ENCODE measurements at regions not wholly inside any gene's neighbourhood (a gene's known extent, or its start where the extent isn't known, plus 50 kb on each side); places are given as distances from the start of the nearest gene placed in this dataset.

GRCh38 chr11:130603335-130603906 lies 155.0 kb downstream of the ADAMTS15 start:
- TF ChIP-seq CTCF (IDR thresholded peaks at IDR 0.05) (no peak), POLR2A (IDR thresholded peaks at IDR 0.05) (no peak)
- H3K27ac ChIP-seq: no peak overlapping the region
- intact Hi-C loops (cut with DNase I): no loop called here

GRCh38 chr11:130604606-130605005 lies 156.2 kb downstream of the ADAMTS15 start:
- Histone ChIP-seq H3K4me1 (replicated peaks in 1 of 2) (no peaks in the 10 kb centered on the region), H3K27me3 (no peaks in the 10 kb centered on the region), H3K4me3 (no peak overlapping the region), H3K9me3 (replicated peaks in 1 of 3) (no peaks in the 10 kb centered on the region), H3K36me3 (replicated peaks in 1 of 2) (no peaks in the 10 kb centered on the region), H3K27ac (peak overlapping the region in 1 of 5 donors; percentile 10)
- 67 to 93% (median 70%) methylated on average over 1 of the region's 1 CpG for WGBS, 4 donors
- intact Hi-C loops (cut with DNase I): no loop called here
- TF ChIP-seq POLR2A (IDR thresholded peaks at IDR 0.05) (no peak), CTCF (IDR thresholded peaks at IDR 0.05) (no peak)
- DNase-seq: no peak

More at GRCh38 chr11:130603335-130603906, 155.0 kb downstream of the ADAMTS15 start:
- WGBS, 4 donors: 71 to 80% (median 75%) methylated on average over 7 of the region's 7 CpGs
- no peaks in the 10 kb centered on the region for H3K36me3 ChIP-seq (replicated peaks in 1 of 2)
- DNase-seq: no peak
- no peaks in the 10 kb centered on the region for H3K9me3 ChIP-seq (replicated peaks in 1 of 3)
- no peaks in the 10 kb centered on the region for H3K4me1 ChIP-seq (replicated peaks in 1 of 2)
- no peak overlapping the region for H3K4me3 ChIP-seq
- no peaks in the 10 kb centered on the region for H3K27me3 ChIP-seq

GRCh38 chr11:130606178-130606577 lies 157.7 kb downstream of the ADAMTS15 start:
- Histone ChIP-seq H3K27ac (peak overlapping the region in 2 of 5 donors; percentile 38 to 87), H3K4me1 (replicated peaks in 1 of 2) (no peaks in the 10 kb centered on the region), H3K4me3 (no peak overlapping the region), H3K27me3 (no peaks in the 10 kb centered on the region), H3K36me3 (replicated peaks in 1 of 2) (no peaks in the 10 kb centered on the region), H3K9me3 (replicated peaks in 1 of 3) (no peaks in the 10 kb centered on the region)
- 79 to 87% (median 79%) methylated on average over 4 of the region's 4 CpGs for WGBS, 4 donors
- no peak for DNase-seq
- intact Hi-C loops (cut with DNase I): no loop called here
- TF ChIP-seq POLR2A (IDR thresholded peaks at IDR 0.05) (no peak), CTCF (IDR thresholded peaks at IDR 0.05) (no peak)

GRCh38 chr11:130606781-130607511 lies 158.5 kb downstream of the ADAMTS15 start:
- H3K27me3 ChIP-seq: no peaks in the 10 kb centered on the region
- TF ChIP-seq POLR2A (IDR thresholded peaks at IDR 0.05): no peak
- TF ChIP-seq CTCF (IDR thresholded peaks at IDR 0.05): no peak
- no peaks in the 10 kb centered on the region for H3K36me3 ChIP-seq (replicated peaks in 1 of 2)
- no peaks in the 10 kb centered on the region for H3K9me3 ChIP-seq (replicated peaks in 1 of 3)
- peak overlapping the region in 2 of 5 donors; percentile 38 to 87 for H3K27ac ChIP-seq
- H3K4me1 ChIP-seq (replicated peaks in 1 of 2): no peaks in the 10 kb centered on the region
- WGBS, 4 donors: 60 to 72% (median 66%) methylated on average over 8 to 10 of the region's 10 CpGs
- H3K4me3 ChIP-seq: no peak overlapping the region
- intact Hi-C loops (cut with DNase I): no loop called here
- peak in 2 of 7 donors; percentile 22 to 30 for DNase-seq
